ENCODE measurements at regions not wholly inside any gene's neighbourhood (a gene's known extent, or its start where the extent isn't known, plus 50 kb on each side); places are given as distances from the start of the nearest gene placed in this dataset.

- H3K27ac Mint-ChIP-seq: no peak overlapping the region
- H3K27me3 Mint-ChIP-seq (ENCODE audit: low read depth): no peaks in the 10 kb centered on the region
- H3K4me3 Mint-ChIP-seq: no peak overlapping the region
- no peaks in the 10 kb centered on the region for H3K4me1 Mint-ChIP-seq (ENCODE audit: low read depth)
- DNase-seq (ENCODE audit: low spot score): no peak
- no peaks in the 10 kb centered on the region for H3K9me3 Mint-ChIP-seq
- H3K36me3 Mint-ChIP-seq (ENCODE audit: low read depth): no peaks in the 10 kb centered on the region
Measured at GRCh38 chr5:167777746-167778145, 513.7 kb upstream of the WWC1 start.

DNA sequence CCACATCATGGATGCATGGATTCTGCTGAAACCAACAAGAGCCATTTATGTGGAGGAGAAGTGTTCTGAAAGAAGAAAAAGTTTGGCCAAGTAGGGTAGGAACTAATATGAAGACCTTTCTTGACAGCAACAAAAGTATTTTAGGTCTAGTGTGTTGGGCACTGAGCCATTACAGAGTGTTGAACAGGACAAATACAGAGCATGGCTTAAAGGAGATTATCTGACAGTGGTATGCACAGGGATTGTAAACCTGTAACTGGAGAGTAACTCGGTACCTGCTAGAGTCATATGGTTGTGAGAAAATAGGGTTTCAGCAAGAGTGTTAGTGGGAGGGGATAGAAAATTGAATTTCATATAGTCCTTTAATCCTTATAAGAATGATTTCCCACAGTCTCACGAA is 513.2 kb upstream of the WWC1 start:
- no peak for DNase-seq (ENCODE audit: low spot score)
- Mint-ChIP-seq H3K27ac (no peak overlapping the region), H3K27me3 (ENCODE audit: low read depth) (no peaks in the 10 kb centered on the region), H3K36me3 (ENCODE audit: low read depth) (no peaks in the 10 kb centered on the region), H3K4me3 (no peak overlapping the region), H3K9me3 (no peaks in the 10 kb centered on the region), H3K4me1 (ENCODE audit: low read depth) (no peaks in the 10 kb centered on the region)

DNA sequence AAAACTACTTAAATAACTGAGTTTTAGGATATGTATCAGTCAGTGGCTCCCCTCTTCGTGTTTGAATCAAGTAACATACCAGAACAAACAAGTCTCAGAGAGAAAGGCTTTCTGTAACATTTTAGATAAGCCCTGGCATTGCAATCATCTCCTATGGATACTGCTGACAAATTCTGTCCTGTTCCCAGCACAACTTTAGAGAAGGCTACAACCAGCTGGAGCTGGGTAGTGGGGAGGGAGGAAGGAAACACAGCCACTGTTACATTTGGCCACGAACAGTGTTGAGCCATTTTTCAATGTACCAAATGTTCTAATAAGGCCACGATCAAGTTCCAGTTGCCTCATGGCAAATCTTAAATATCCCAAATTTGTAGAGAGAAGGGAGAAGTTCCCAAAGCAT is 511.8 kb upstream of the WWC1 start:
- DNase-seq (ENCODE audit: low spot score): no peak
- no peaks in the 10 kb centered on the region for H3K36me3 Mint-ChIP-seq (ENCODE audit: low read depth)
- H3K4me3 Mint-ChIP-seq: no peak overlapping the region
- no peak overlapping the region for H3K27ac Mint-ChIP-seq
- no peaks in the 10 kb centered on the region for H3K27me3 Mint-ChIP-seq (ENCODE audit: low read depth)
- H3K9me3 Mint-ChIP-seq: no peaks in the 10 kb centered on the region
- H3K4me1 Mint-ChIP-seq (ENCODE audit: low read depth): no peaks in the 10 kb centered on the region

- Mint-ChIP-seq H3K27me3 (ENCODE audit: low read depth) (no peaks in the 10 kb centered on the region), H3K4me3 (no peak overlapping the region), H3K27ac (no peak overlapping the region), H3K4me1 (ENCODE audit: low read depth) (no peaks in the 10 kb centered on the region), H3K36me3 (ENCODE audit: low read depth) (no peaks in the 10 kb centered on the region), H3K9me3 (no peaks in the 10 kb centered on the region)
- DNase-seq (ENCODE audit: low spot score): no peak
Measured at GRCh38 chr5:167780177-167780576, 511.3 kb upstream of the WWC1 start.

- Mint-ChIP-seq H3K27ac (no peak overlapping the region), H3K27me3 (ENCODE audit: low read depth) (no peaks in the 10 kb centered on the region), H3K9me3 (no peaks in the 10 kb centered on the region), H3K36me3 (ENCODE audit: low read depth) (no peaks in the 10 kb centered on the region), H3K4me3 (no peak overlapping the region), H3K4me1 (ENCODE audit: low read depth) (no peaks in the 10 kb centered on the region)
- no peak for DNase-seq (ENCODE audit: low spot score)
Measured at GRCh38 chr5:167783145-167783817, 508.2 kb upstream of the WWC1 start.

GRCh38 chr5:167785106-167785505 is 506.3 kb upstream of the WWC1 start:
- DNase-seq (ENCODE audit: low spot score): no peak
- H3K9me3 Mint-ChIP-seq: no peaks in the 10 kb centered on the region
- H3K36me3 Mint-ChIP-seq (ENCODE audit: low read depth): no peaks in the 10 kb centered on the region
- no peak overlapping the region for H3K27ac Mint-ChIP-seq
- no peak overlapping the region for H3K4me3 Mint-ChIP-seq
- H3K4me1 Mint-ChIP-seq (ENCODE audit: low read depth): no peaks in the 10 kb centered on the region
- H3K27me3 Mint-ChIP-seq (ENCODE audit: low read depth): no peaks in the 10 kb centered on the region

- DNase-seq (ENCODE audit: low spot score): no peak
- Mint-ChIP-seq H3K36me3 (ENCODE audit: low read depth) (no peaks in the 10 kb centered on the region), H3K4me3 (no peak overlapping the region), H3K4me1 (ENCODE audit: low read depth) (no peaks in the 10 kb centered on the region), H3K27me3 (ENCODE audit: low read depth) (no peaks in the 10 kb centered on the region), H3K9me3 (no peaks in the 10 kb centered on the region), H3K27ac (no peak overlapping the region)
Measured at GRCh38 chr5:167785901-167786300, 505.5 kb upstream of the WWC1 start.

GRCh38 chr5:167786871-167787578 is 504.4 kb upstream of the WWC1 start:
- Mint-ChIP-seq H3K4me3 (no peak overlapping the region), H3K27ac (no peak overlapping the region), H3K27me3 (ENCODE audit: low read depth) (no peaks in the 10 kb centered on the region), H3K9me3 (no peaks in the 10 kb centered on the region), H3K4me1 (ENCODE audit: low read depth) (no peaks in the 10 kb centered on the region), H3K36me3 (ENCODE audit: low read depth) (no peaks in the 10 kb centered on the region)
- no peak for DNase-seq (ENCODE audit: low spot score)

GRCh38 chr5:167790045-167790444 is 501.4 kb upstream of the WWC1 start:
- no peak overlapping the region for H3K4me3 Mint-ChIP-seq
- DNase-seq (ENCODE audit: low spot score): no peak
- H3K36me3 Mint-ChIP-seq (ENCODE audit: low read depth): no peaks in the 10 kb centered on the region
- H3K4me1 Mint-ChIP-seq (ENCODE audit: low read depth): no peaks in the 10 kb centered on the region
- no peaks in the 10 kb centered on the region for H3K9me3 Mint-ChIP-seq
- no peaks in the 10 kb centered on the region for H3K27me3 Mint-ChIP-seq (ENCODE audit: low read depth)
- H3K27ac Mint-ChIP-seq: no peak overlapping the region

- DNase-seq (ENCODE audit: low spot score): no peak
- Mint-ChIP-seq H3K9me3 (no peaks in the 10 kb centered on the region), H3K36me3 (ENCODE audit: low read depth) (no peaks in the 10 kb centered on the region), H3K4me3 (no peak overlapping the region), H3K4me1 (ENCODE audit: low read depth) (no peaks in the 10 kb centered on the region), H3K27ac (no peak overlapping the region), H3K27me3 (ENCODE audit: low read depth) (no peaks in the 10 kb centered on the region)
Measured at GRCh38 chr5:167790462-167791260, 500.8 kb upstream of the WWC1 start.

GRCh38 chr5:167792514-167792913 is 498.9 kb upstream of the WWC1 start:
- Mint-ChIP-seq H3K27me3 (ENCODE audit: low read depth) (no peaks in the 10 kb centered on the region), H3K4me1 (ENCODE audit: low read depth) (no peaks in the 10 kb centered on the region), H3K36me3 (ENCODE audit: low read depth) (no peaks in the 10 kb centered on the region), H3K4me3 (no peak overlapping the region), H3K27ac (no peak overlapping the region), H3K9me3 (no peaks in the 10 kb centered on the region)
- no peak for DNase-seq (ENCODE audit: low spot score)

DNA sequence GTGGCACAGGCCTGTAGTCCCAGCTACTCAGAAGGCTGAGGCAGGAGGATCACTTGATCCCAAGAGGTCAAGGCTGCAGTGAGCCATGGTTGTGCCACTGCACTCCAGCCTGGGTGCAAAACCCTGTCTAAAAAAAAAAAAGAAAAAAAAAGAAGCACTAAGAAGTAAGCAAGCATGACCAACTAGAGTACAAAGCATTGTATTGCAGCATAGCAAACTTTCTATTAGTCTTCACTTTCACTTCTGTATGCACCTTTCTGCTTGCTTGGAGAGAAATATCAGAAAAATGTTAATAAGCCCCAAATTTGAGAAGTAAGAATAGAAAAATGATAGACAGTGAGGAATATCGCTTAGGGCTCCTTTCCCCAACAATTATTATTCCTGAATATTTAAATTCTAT is 497.7 kb upstream of the WWC1 start:
- no peaks in the 10 kb centered on the region for H3K4me1 Mint-ChIP-seq (ENCODE audit: low read depth)
- DNase-seq (ENCODE audit: low spot score): no peak
- H3K9me3 Mint-ChIP-seq: no peaks in the 10 kb centered on the region
- no peaks in the 10 kb centered on the region for H3K27me3 Mint-ChIP-seq (ENCODE audit: low read depth)
- H3K27ac Mint-ChIP-seq: no peak overlapping the region
- no peak overlapping the region for H3K4me3 Mint-ChIP-seq
- no peaks in the 10 kb centered on the region for H3K36me3 Mint-ChIP-seq (ENCODE audit: low read depth)

- no peaks in the 10 kb centered on the region for H3K27me3 Mint-ChIP-seq (ENCODE audit: low read depth)
- H3K9me3 Mint-ChIP-seq: no peaks in the 10 kb centered on the region
- DNase-seq (ENCODE audit: low spot score): no peak
- H3K36me3 Mint-ChIP-seq (ENCODE audit: low read depth): no peaks in the 10 kb centered on the region
- H3K4me3 Mint-ChIP-seq: no peak overlapping the region
- no peak overlapping the region for H3K27ac Mint-ChIP-seq
- no peaks in the 10 kb centered on the region for H3K4me1 Mint-ChIP-seq (ENCODE audit: low read depth)
Measured at GRCh38 chr5:167794121-167794520, 497.3 kb upstream of the WWC1 start.

DNA sequence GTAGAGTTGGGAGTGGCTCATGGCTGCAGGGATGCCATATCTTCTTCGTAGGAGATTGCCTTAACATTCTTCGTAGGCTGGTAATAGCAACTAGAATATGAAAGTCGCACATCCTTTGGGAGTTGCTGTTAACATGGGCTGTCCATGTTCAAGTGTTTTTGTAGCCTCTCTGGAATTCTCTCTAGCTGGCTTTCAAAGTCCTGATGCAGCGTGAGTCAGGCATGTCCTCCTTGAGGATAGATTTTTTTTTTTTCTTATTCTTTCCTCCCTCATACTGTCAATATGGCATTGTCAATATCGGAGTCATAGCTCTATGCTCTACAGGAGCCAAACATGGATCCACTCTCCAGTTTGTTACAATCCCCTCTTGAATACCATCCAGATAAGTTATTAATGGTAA is 494.8 kb upstream of the WWC1 start:
- H3K27me3 Mint-ChIP-seq (ENCODE audit: low read depth): no peaks in the 10 kb centered on the region

More for the DNA sequence above, 494.8 kb upstream of the WWC1 start:
- Mint-ChIP-seq H3K36me3 (ENCODE audit: low read depth) (no peaks in the 10 kb centered on the region), H3K4me3 (no peak overlapping the region), H3K9me3 (no peaks in the 10 kb centered on the region), H3K27ac (no peak overlapping the region), H3K4me1 (ENCODE audit: low read depth) (no peaks in the 10 kb centered on the region)
- DNase-seq (ENCODE audit: low spot score): no peak
